ENCODE measurements at regions not wholly inside any gene's neighbourhood (a gene's known extent, or its start where the extent isn't known, plus 50 kb on each side); places are given as distances from the start of the nearest gene placed in this dataset.

- TF ChIP-seq GATA3 (IDR thresholded peaks at IDR 0.05; ENCODE audit: low read depth, low read length): no peak
- no peak for TF ChIP-seq GATA2 (IDR thresholded peaks at IDR 0.05; ENCODE audit: low read depth, low read length)
Measured at GRCh38 chr7:110539216-110539615, 551.7 kb upstream of the LRRN3 start.

All from SH-SY5Y (cell line).